ENCODE measurements at regions not wholly inside any gene's neighbourhood (a gene's known extent, or its start where the extent isn't known, plus 50 kb on each side); places are given as distances from the start of the nearest gene placed in this dataset.

GRCh38 chr15:96089405-96090058 lies 241.0 kb upstream of the NR2F2 start:
- Histone ChIP-seq H4K20me1 (ENCODE audit: insufficient read depth, low read length, poor library complexity, severe bottlenecking) (no peaks in the 10 kb centered on the region), H3K9me3 (ENCODE audit: insufficient read depth, low read depth, low read length) (no peaks in the 10 kb centered on the region), H3K27me3 (ENCODE audit: insufficient read depth, low read length, poor library complexity, severe bottlenecking) (peaks cover 35% of the 10 kb centered on the region), H2AFZ (ENCODE audit: low read length) (no peak overlapping the region), H3K9ac (ENCODE audit: low read depth, low read length, poor library complexity, severe bottlenecking) (no peak overlapping the region), H3F3A (ENCODE audit: low read depth) (no peaks in the 10 kb centered on the region), H3K4me2 (ENCODE audit: low read depth, low read length, poor library complexity, severe bottlenecking) (no peak overlapping the region), H3K4me3 (ENCODE audit: low read length, poor library complexity, severe bottlenecking) (no peak overlapping the region), H3K9me2 (replicated peaks; ENCODE audit: low read depth, low read length) (no peaks in the 10 kb centered on the region), H3K79me2 (ENCODE audit: insufficient read depth, low read length) (no peaks in the 10 kb centered on the region), H3K36me3 (ENCODE audit: insufficient read depth, low read length) (no peaks in the 10 kb centered on the region), H3K4me1 (ENCODE audit: insufficient read depth, low read length, poor library complexity, severe bottlenecking) (no peaks in the 10 kb centered on the region)
- no peak for TF ChIP-seq CTCF (conservative IDR thresholded peaks at IDR 0.05; ENCODE audit: low read length)
- no peak for TF ChIP-seq EZH2phosphoT487 (IDR thresholded peaks at IDR 0.05; ENCODE audit: borderline replicate concordance)

- H3K4me1 ChIP-seq (ENCODE audit: insufficient read depth, low read length, poor library complexity, severe bottlenecking): no peaks in the 10 kb centered on the region
- no peaks in the 10 kb centered on the region for H3K36me3 ChIP-seq (ENCODE audit: insufficient read depth, low read length)
- H3K4me3 ChIP-seq (ENCODE audit: low read length, poor library complexity, severe bottlenecking): no peak overlapping the region
- H3F3A ChIP-seq (ENCODE audit: low read depth): no peaks in the 10 kb centered on the region
- TF ChIP-seq CTCF (conservative IDR thresholded peaks at IDR 0.05; ENCODE audit: low read length): no peak
- no peak for TF ChIP-seq EZH2phosphoT487 (IDR thresholded peaks at IDR 0.05; ENCODE audit: borderline replicate concordance)
- no peak overlapping the region for H2AFZ ChIP-seq (ENCODE audit: low read length)
- H3K9ac ChIP-seq (ENCODE audit: low read depth, low read length, poor library complexity, severe bottlenecking): no peak overlapping the region
- no peaks in the 10 kb centered on the region for H3K9me3 ChIP-seq (ENCODE audit: insufficient read depth, low read depth, low read length)
- H3K4me2 ChIP-seq (ENCODE audit: low read depth, low read length, poor library complexity, severe bottlenecking): no peak overlapping the region
- no peaks in the 10 kb centered on the region for H3K9me2 ChIP-seq (replicated peaks; ENCODE audit: low read depth, low read length)
- H3K79me2 ChIP-seq (ENCODE audit: insufficient read depth, low read length): no peaks in the 10 kb centered on the region
- H4K20me1 ChIP-seq (ENCODE audit: insufficient read depth, low read length, poor library complexity, severe bottlenecking): no peaks in the 10 kb centered on the region
- peaks cover 25% of the 10 kb centered on the region for H3K27me3 ChIP-seq (ENCODE audit: insufficient read depth, low read length, poor library complexity, severe bottlenecking)
Observed at GRCh38 chr15:96092186-96092585, 238.3 kb upstream of the NR2F2 start.

DNA sequence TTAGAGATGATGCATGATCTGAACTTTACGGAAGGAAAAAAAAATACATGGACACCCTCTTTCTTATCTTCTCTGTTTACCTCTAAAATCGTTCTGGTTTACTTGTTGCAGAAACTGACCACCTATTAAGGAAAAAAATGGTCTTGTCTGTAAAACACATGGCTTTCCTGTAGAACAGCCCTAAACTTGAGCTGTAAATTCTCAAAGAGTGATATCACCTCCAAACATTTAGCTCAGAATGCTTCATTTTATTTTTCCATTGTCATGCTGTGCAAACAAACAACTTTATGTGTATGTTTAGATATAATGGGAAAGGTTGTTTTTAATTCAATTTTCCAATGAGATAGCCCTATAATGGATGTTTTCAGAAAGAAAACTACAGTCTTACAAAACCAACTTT lies 237.4 kb upstream of the NR2F2 start:
- no peak for TF ChIP-seq EZH2phosphoT487 (IDR thresholded peaks at IDR 0.05; ENCODE audit: borderline replicate concordance)
- TF ChIP-seq CTCF (conservative IDR thresholded peaks at IDR 0.05; ENCODE audit: low read length): no peak
- Histone ChIP-seq H2AFZ (ENCODE audit: low read length) (no peak overlapping the region), H3K9ac (ENCODE audit: low read depth, low read length, poor library complexity, severe bottlenecking) (no peak overlapping the region), H3K4me2 (ENCODE audit: low read depth, low read length, poor library complexity, severe bottlenecking) (no peak overlapping the region), H3K79me2 (ENCODE audit: insufficient read depth, low read length) (no peaks in the 10 kb centered on the region), H3K4me1 (ENCODE audit: insufficient read depth, low read length, poor library complexity, severe bottlenecking) (no peaks in the 10 kb centered on the region), H3F3A (ENCODE audit: low read depth) (no peaks in the 10 kb centered on the region), H3K9me2 (replicated peaks; ENCODE audit: low read depth, low read length) (no peaks in the 10 kb centered on the region), H3K9me3 (ENCODE audit: insufficient read depth, low read depth, low read length) (no peaks in the 10 kb centered on the region), H3K36me3 (ENCODE audit: insufficient read depth, low read length) (no peaks in the 10 kb centered on the region), H4K20me1 (ENCODE audit: insufficient read depth, low read length, poor library complexity, severe bottlenecking) (no peaks in the 10 kb centered on the region), H3K4me3 (ENCODE audit: low read length, poor library complexity, severe bottlenecking) (no peak overlapping the region), H3K27me3 (ENCODE audit: insufficient read depth, low read length, poor library complexity, severe bottlenecking) (peaks cover 17% of the 10 kb centered on the region)
